OCI-LY3 (cell line): ENCODE measurements at regions not wholly inside any gene's neighbourhood (a gene's known extent, or its start where the extent isn't known, plus 50 kb on each side); places are given as distances from the start of the nearest gene placed in this dataset.

Experiments
- H2AFZ ChIP-seq: fragments of 200-600, 300-600 bp; shearing (Covaris generic); 2 replicates; pipeline ENCODE4 v1.6.0; 2014; ENCODE audit warnings: antibody characterized with exemption, low read depth, low read length
- H3K27ac ChIP-seq: fragments of 200-600, 300-600 bp; sonication (generic); 2 replicates; pipeline ENCODE4 v1.5.1; 2014; ENCODE audit warnings: mild to moderate bottlenecking, low read length, moderate library complexity, mixed read lengths
- H3K27me3 ChIP-seq: fragments of 200-600, 300-600 bp; sonication (generic); 2 replicates; pipeline ENCODE4 v1.6.1; 2014; ENCODE audit warnings: low read depth, low read length, mixed read lengths
- H3K36me3 ChIP-seq: fragments of 200-600, 300-600 bp; sonication (generic); replicated peaks from 2 replicates; pipeline ENCODE3; 2014; ENCODE audit warnings: low read depth, low read length, mixed read lengths
- H3K4me1 ChIP-seq: fragments of 300-600, 200-600 bp; sonication (generic); 2 replicates; pipeline ENCODE4 v1.6.1; 2014; ENCODE audit warnings: low read length, mixed read lengths
- H3K4me2 ChIP-seq: fragments of 200-600, 300-600 bp; sonication (generic); 2 replicates; pipeline ENCODE4 v1.6.1; 2014; ENCODE audit warnings: low read length, mixed read lengths
- H3K4me3 ChIP-seq: fragments of 300-600, 200-600 bp; sonication (generic); 2 replicates; pipeline ENCODE4 v1.5.1; 2014; ENCODE audit warnings: antibody characterized with exemption, mild to moderate bottlenecking, low read length, moderate library complexity
- H3K79me2 ChIP-seq: fragments of 300-600, 200-600 bp; shearing (Covaris generic); 2 replicates; pipeline ENCODE4 v1.6.1; 2014; ENCODE audit warnings: mild to moderate bottlenecking, low read length, mixed read lengths
- H3K9ac ChIP-seq: fragments of 300-600, 200-600 bp; shearing (Covaris generic); 2 replicates; pipeline ENCODE4 v1.6.0; 2014; ENCODE audit warnings: mild to moderate bottlenecking, low read length, moderate library complexity
- H3K9me3 ChIP-seq: fragments of 200-600, 300-600 bp; shearing (Covaris generic); 2 replicates; pipeline ENCODE4 v1.6.1; 2014; ENCODE audit warnings: low read length, mixed read lengths; ENCODE audit not compliant: insufficient read depth
- H4K20me1 ChIP-seq: fragments of 200-600, 300-600 bp; sonication (generic); 2 replicates; pipeline ENCODE4 v1.6.1; 2016; ENCODE audit warnings: low read length, mixed read lengths; ENCODE audit not compliant: insufficient read depth
- CTCF ChIP-seq: fragments of 200-600, 300-600 bp; sonication (generic); IDR thresholded peaks from 2 replicates; pipeline ENCODE4 v1.5.1; 2014; ENCODE audit warnings: antibody characterized with exemption, low read length, low read depth
- EZH2phosphoT487 ChIP-seq: fragments of 200-600 bp; shearing (Covaris generic); IDR thresholded peaks from 2 replicates; pipeline ENCODE4 v1.6.1; 2018; ENCODE audit warnings: antibody characterized with exemption, mixed run types, low read depth

GRCh38 chr5:124179819-124180218 lies 566.6 kb downstream of the ZNF608 start:
- Histone ChIP-seq H2AFZ (no peak overlapping the region), H3K4me1 (peaks cover 18% of the 10 kb centered on the region), H3K27ac (no peak overlapping the region), H4K20me1 (no peaks in the 10 kb centered on the region), H3K9ac (no peak overlapping the region), H3K36me3 (no peaks in the 10 kb centered on the region), H3K27me3 (no peaks in the 10 kb centered on the region), H3K9me3 (no peaks in the 10 kb centered on the region), H3K4me2 (no peak overlapping the region), H3K4me3 (no peak overlapping the region), H3K79me2 (no peaks in the 10 kb centered on the region)
- no peak for TF ChIP-seq EZH2phosphoT487
- TF ChIP-seq CTCF: no peak

GRCh38 chr5:124178050-124178449 lies 568.4 kb downstream of the ZNF608 start:
- H3K36me3 ChIP-seq: no peaks in the 10 kb centered on the region
- H2AFZ ChIP-seq: no peak overlapping the region
- peaks cover under 1% of the 10 kb centered on the region; the same call in 1 of the 2 replicates for H3K9me3 ChIP-seq
- H3K79me2 ChIP-seq: no peaks in the 10 kb centered on the region
- H3K4me2 ChIP-seq: no peak overlapping the region
- TF ChIP-seq CTCF (no peak), EZH2phosphoT487 (no peak)
- H3K27me3 ChIP-seq: no peaks in the 10 kb centered on the region
- H3K27ac ChIP-seq: no peak overlapping the region
- H4K20me1 ChIP-seq: no peaks in the 10 kb centered on the region
- peaks cover 18% of the 10 kb centered on the region for H3K4me1 ChIP-seq
- H3K9ac ChIP-seq: no peak overlapping the region
- no peak overlapping the region for H3K4me3 ChIP-seq

- TF ChIP-seq EZH2phosphoT487: no peak
- peak; percentile 45 for TF ChIP-seq CTCF
- Histone ChIP-seq H3K4me3 (no peak overlapping the region), H3K27me3 (no peaks in the 10 kb centered on the region), H4K20me1 (no peaks in the 10 kb centered on the region), H3K4me1 (peaks cover 7% of the 10 kb centered on the region), H3K79me2 (no peaks in the 10 kb centered on the region), H3K36me3 (no peaks in the 10 kb centered on the region), H3K27ac (no peak overlapping the region), H3K9me3 (peaks cover 9% of the 10 kb centered on the region; the same call in 1 of the 2 replicates), H2AFZ (no peak overlapping the region), H3K9ac (no peak overlapping the region), H3K4me2 (no peak overlapping the region)
These were observed 569.7 kb downstream of the ZNF608 start for GRCh38 chr5:124176692-124177091.

- Histone ChIP-seq H3K27me3 (no peaks in the 10 kb centered on the region), H3K9me3 (peaks cover 9% of the 10 kb centered on the region; the same call in 1 of the 2 replicates), H3K36me3 (no peaks in the 10 kb centered on the region), H3K9ac (no peak overlapping the region), H3K4me3 (no peak overlapping the region), H3K27ac (no peak overlapping the region), H2AFZ (no peak overlapping the region), H3K4me2 (no peak overlapping the region), H4K20me1 (no peaks in the 10 kb centered on the region), H3K4me1 (0 out of 2 replicates have a peak, but pooled peaks cover 3% of the 10 kb centered on the region), H3K79me2 (no peaks in the 10 kb centered on the region)
- TF ChIP-seq CTCF (no peak), EZH2phosphoT487 (no peak)
These were observed 573.1 kb downstream of the ZNF608 start for GRCh38 chr5:124173386-124173785.
